NCI-H510A treated with DMSO at 0.1 percent for 48 hours (cell line): ENCODE measurements at regions not wholly inside any gene's neighbourhood (a gene's known extent, or its start where the extent isn't known, plus 50 kb on each side); places are given as distances from the start of the nearest gene placed in this dataset.
"Not testable (repeated sequence)": the region's sequence is repeated elsewhere in the genome, so short reads cannot be mapped to it uniquely, and the experiment has no call there.

Experiments used
- DNase-seq: peaks from one replicate; lab custom pipeline; 2025; lab: John Stamatoyannopoulos, UW

GRCh38 chr3:30521156-30521715, 85.2 kb upstream of the TGFBR2 start:
- no peak for DNase-seq

- no peak for DNase-seq
Observed at GRCh38 chr3:30522476-30522875, 83.9 kb upstream of the TGFBR2 start.

GRCh38 chr3:30523366-30523765, 83.0 kb upstream of the TGFBR2 start:
- DNase-seq, result no peak

GRCh38 chr3:30524357-30525040, 81.9 kb upstream of the TGFBR2 start:
- no peak for DNase-seq

- no peak for DNase-seq
Observed at GRCh38 chr3:30526031-30526430, 80.4 kb upstream of the TGFBR2 start.

GRCh38 chr3:30527186-30527585, 79.2 kb upstream of the TGFBR2 start:
- no peak for DNase-seq

GRCh38 chr3:30527720-30528119, 78.7 kb upstream of the TGFBR2 start:
- DNase-seq, result no peak

GRCh38 chr3:30530084-30530483, 76.3 kb upstream of the TGFBR2 start:
- DNase-seq, result no peak

GRCh38 chr3:30531017-30531570, 75.3 kb upstream of the TGFBR2 start:
- no peak for DNase-seq

GRCh38 chr3:30535525-30535924, 70.9 kb upstream of the TGFBR2 start:
- no peak for DNase-seq

GRCh38 chr3:30538791-30539190, 67.6 kb upstream of the TGFBR2 start:
- no peak for DNase-seq

GRCh38 chr3:30539206-30539605, 67.2 kb upstream of the TGFBR2 start:
- no peak for DNase-seq

GRCh38 chr3:30539772-30540171, 66.6 kb upstream of the TGFBR2 start:
- no peak for DNase-seq

- DNase-seq, result not testable (repeated sequence)
Observed at GRCh38 chr3:30541156-30541555, 65.2 kb upstream of the TGFBR2 start.

- no peak for DNase-seq
Observed at GRCh38 chr3:30542897-30543296, 63.5 kb upstream of the TGFBR2 start.

- DNase-seq, result no peak
Observed at GRCh38 chr3:30544812-30545211, 61.6 kb upstream of the TGFBR2 start.

- no peak for DNase-seq
Observed at GRCh38 chr3:30546934-30547333, 59.5 kb upstream of the TGFBR2 start.

GRCh38 chr3:30547716-30548115, 58.7 kb upstream of the TGFBR2 start:
- no peak for DNase-seq

GRCh38 chr3:30548600-30548999, 57.8 kb upstream of the TGFBR2 start:
- DNase-seq, result no peak

GRCh38 chr3:30549600-30549999, 56.8 kb upstream of the TGFBR2 start:
- no peak for DNase-seq

GRCh38 chr3:30550246-30550645, 56.2 kb upstream of the TGFBR2 start:
- no peak for DNase-seq

GRCh38 chr3:30551266-30551665, 55.1 kb upstream of the TGFBR2 start:
- no peak for DNase-seq

- no peak for DNase-seq
Observed at GRCh38 chr3:30551927-30552326, 54.5 kb upstream of the TGFBR2 start.
